IMR-90 (cell line): ENCODE measurements at regions not wholly inside any gene's neighbourhood (a gene's known extent, or its start where the extent isn't known, plus 50 kb on each side); places are given as distances from the start of the nearest gene placed in this dataset.

Experiments
- ATAC-seq: fragments of 200-7000 bp; cut with Tn5 transposase; 2 replicates; pipeline ENCODE4 v1.9.1; 2020; ENCODE audit warnings: low read depth, mild to moderate bottlenecking, moderate library complexity
- BruUV-seq: library from RNA; stranded (reverse); fragments of 400-500 nt; replicated peaks from 2 replicates; lab custom pipeline; 2021; lab: Mats Ljungman, UMichigan
- CTCF ChIA-PET: fragments of 300-600 bp; formaldehyde crosslinking; extraction: SDS; loops from one replicate; lab custom pipeline; 2021; ENCODE audit warnings: antibody characterized with exemption; lab: Yijun Ruan, JAX
- POLR2A ChIA-PET: fragments of 300-600 bp; sonication (Branson Sonifier 250); formaldehyde crosslinking; loops from one replicate; lab custom pipeline; 2022; ENCODE audit warnings: antibody characterized with exemption; ENCODE audit not compliant: unreplicated experiment; lab: Charles Lee
- DNase-seq: peaks from one replicate; pipeline ENCODE4 v3.0.0; 2013
- H2AFZ ChIP-seq: replicated peaks from 2 replicates; pipeline ENCODE3; 2013; ENCODE audit warnings: low read length, mild to moderate bottlenecking; ENCODE audit not compliant: poor library complexity
- H2AK5ac ChIP-seq: 2 replicates; pipeline ENCODE4 v1.6.1; 2013; ENCODE audit warnings: low read depth, low read length, inconsistent platforms
- H2AK9ac ChIP-seq: replicated peaks from 2 replicates; pipeline ENCODE3; 2013; ENCODE audit warnings: mild to moderate bottlenecking, low read depth, low read length, moderate library complexity; ENCODE audit not compliant: poor library complexity
- H2BK120ac ChIP-seq: 2 replicates; pipeline ENCODE4 v1.6.1; 2013; ENCODE audit warnings: low read depth, low read length, inconsistent platforms
- H2BK15ac ChIP-seq: 3 replicates; pipeline ENCODE4 v1.6.1; 2013; ENCODE audit warnings: low read depth, low read length, inconsistent platforms
- H2BK20ac ChIP-seq: 2 replicates; pipeline ENCODE4 v1.6.1; 2013; ENCODE audit warnings: low read depth, mild to moderate bottlenecking, inconsistent platforms, low read length, moderate library complexity
- H2BK5ac ChIP-seq: 2 replicates; pipeline ENCODE4 v1.6.1; 2013; ENCODE audit warnings: mild to moderate bottlenecking, low read depth, low read length, inconsistent platforms; ENCODE audit not compliant: poor library complexity, severe bottlenecking
- H3K14ac ChIP-seq: replicated peaks from 2 replicates; pipeline ENCODE4 v1.6.1; 2013; ENCODE audit warnings: low read depth, low read length, inconsistent platforms
- H3K18ac ChIP-seq: 2 replicates; pipeline ENCODE4 v1.6.1; 2013; ENCODE audit warnings: low read depth, low read length, control low read depth
- H3K23ac ChIP-seq: 2 replicates; pipeline ENCODE4 v1.6.1; 2013; ENCODE audit warnings: low read depth, low read length, inconsistent platforms
- H3K27ac ChIP-seq: 2 replicates; pipeline ENCODE4 v1.5.1; 2013; ENCODE audit warnings: mild to moderate bottlenecking, control low read depth, low read length; ENCODE audit not compliant: insufficient read depth
- H3K27me3 ChIP-seq: 2 replicates; pipeline ENCODE4 v1.6.1; 2013; ENCODE audit warnings: low read length; ENCODE audit not compliant: control insufficient read depth, insufficient read depth
- H3K36me3 ChIP-seq: 2 replicates; pipeline ENCODE4 v1.6.1; 2013; ENCODE audit warnings: low read length, mixed read lengths; ENCODE audit not compliant: control insufficient read depth, insufficient read depth
- H3K4ac ChIP-seq: 2 replicates; pipeline ENCODE4 v1.6.1; 2013; ENCODE audit warnings: low read depth, low read length, inconsistent platforms
- H3K4me1 ChIP-seq: 2 replicates; pipeline ENCODE4 v1.6.1; 2013; ENCODE audit warnings: low read length, mixed read lengths; ENCODE audit not compliant: control insufficient read depth, insufficient read depth
- H3K4me2 ChIP-seq: 2 replicates; pipeline ENCODE4 v1.6.1; 2013; ENCODE audit warnings: low read depth, mild to moderate bottlenecking, control low read depth, low read length, moderate library complexity
- H3K4me3 ChIP-seq: 2 replicates; pipeline ENCODE4 v1.5.1; 2013; ENCODE audit warnings: low read depth, mild to moderate bottlenecking, control low read depth, low read length, moderate library complexity; ENCODE audit not compliant: insufficient read depth
- H3K56ac ChIP-seq: 2 replicates; pipeline ENCODE4 v1.6.1; 2013; ENCODE audit warnings: low read length, inconsistent platforms; ENCODE audit not compliant: insufficient read depth; ENCODE audit errors: extremely low read depth
- H3K79me1 ChIP-seq, 2 experiments: 2 replicates each; pipeline ENCODE4 v1.6.1; 2013; ENCODE audit warnings: low read length in 2 of 2, inconsistent platforms in 1 of 2, low read depth in 1 of 2
- H3K9ac ChIP-seq: 2 replicates; pipeline ENCODE4 v1.6.1; 2013; ENCODE audit warnings: low read depth, low read length, control low read depth
- H3K9me1 ChIP-seq: 2 replicates; pipeline ENCODE4 v1.6.1; 2013; ENCODE audit warnings: low read length, inconsistent platforms; ENCODE audit not compliant: insufficient read depth
- H3K9me3 ChIP-seq: 2 replicates; pipeline ENCODE4 v1.6.1; 2013; ENCODE audit warnings: low read length; ENCODE audit not compliant: control insufficient read depth, insufficient read depth
- H4K20me1 ChIP-seq: 2 replicates; pipeline ENCODE4 v1.6.1; 2013; ENCODE audit warnings: low read length, inconsistent platforms; ENCODE audit not compliant: insufficient read depth
- H4K5ac ChIP-seq: 2 replicates; pipeline ENCODE4 v1.6.1; 2013; ENCODE audit warnings: mild to moderate bottlenecking, low read depth, low read length, control low read depth
- H4K8ac ChIP-seq, 2 experiments: 2 replicates each; pipeline ENCODE4 v1.6.1; 2013; ENCODE audit warnings: low read depth in 2 of 2, low read length in 2 of 2, control low read depth in 1 of 2, inconsistent platforms in 1 of 2
- H4K91ac ChIP-seq: 2 replicates; pipeline ENCODE4 v1.6.1; 2013; ENCODE audit warnings: low read depth, low read length, inconsistent platforms; ENCODE audit not compliant: insufficient read depth
- BHLHE40 ChIP-seq: fragments of 150-350 bp; IDR thresholded peaks from 2 replicates; pipeline ENCODE4 v1.6.1; 2016; ENCODE audit warnings: mild to moderate bottlenecking, low read depth, low read length
- CHD1 ChIP-seq: IDR thresholded peaks from 2 replicates; pipeline ENCODE4 v1.6.1; 2012; ENCODE audit warnings: low read depth, low read length, improper control_type of control experiment
- FOS ChIP-seq: fragments of 150-350 bp; IDR thresholded peaks from 2 replicates; pipeline ENCODE4 v1.6.1; 2016; ENCODE audit warnings: low read depth, low read length
- MAFK ChIP-seq: IDR thresholded peaks from 2 replicates; pipeline ENCODE4 v1.6.1; 2012; ENCODE audit warnings: low read depth, low read length, improper control_type of control experiment
- MAZ ChIP-seq: IDR thresholded peaks from 2 replicates; pipeline ENCODE4 v1.6.1; 2012; ENCODE audit warnings: low read depth, mild to moderate bottlenecking, low read length, improper control_type of control experiment, moderate library complexity, borderline replicate concordance
- MXI1 ChIP-seq: IDR thresholded peaks from 2 replicates; pipeline ENCODE4 v1.6.1; 2012; ENCODE audit warnings: low read depth, mild to moderate bottlenecking, low read length, moderate library complexity, borderline replicate concordance
- NFE2L2 ChIP-seq: fragments of 150-350 bp; IDR thresholded peaks from 2 replicates; pipeline ENCODE4 v1.6.1; 2016; ENCODE audit warnings: low read depth, mild to moderate bottlenecking, low read length
- POLR2A ChIP-seq: IDR thresholded peaks from 2 replicates; pipeline ENCODE4 v1.6.1; 2012; ENCODE audit warnings: mild to moderate bottlenecking, low read depth, low read length
- USF2 ChIP-seq: fragments of 150-350 bp; IDR thresholded peaks from 2 replicates; pipeline ENCODE4 v1.6.1; 2017; ENCODE audit warnings: mild to moderate bottlenecking, antibody characterized with exemption, low read length, low read depth
- WGBS, 2 experiments: methylation state at CpG; one replicate each; pipeline versions ENCODE4 v1.1.5 to v1.1.7; 2013; ENCODE audit warnings: missing lambda C conversion rate in 2 of 2; ENCODE audit not compliant: insufficient read length in 1 of 2; ENCODE audit errors: extremely low coverage in 2 of 2; 5-methylcytosine and 5-hydroxymethylcytosine counted together
- dilution Hi-C: fragments of 300-500 bp; cut with HindIII; formaldehyde crosslinking; loops from one replicate; pipeline ENCODE4 v1.14.3; 2018; ENCODE audit warnings: low sequenced_read_pairs; ENCODE audit not compliant: unreplicated experiment
- in situ Hi-C: fragments of 300-500 bp; cut with MboI; formaldehyde crosslinking; loops from 3 replicates; pipeline ENCODE4 v1.14.3; 2019; ENCODE audit warnings: low sequenced_read_pairs, inconsistent platforms, mixed read lengths
- intact Hi-C: fragments of 100-400 bp; cut with micrococcal nuclease; formaldehyde crosslinking; loops from 2 replicates; pipeline ENCODE4 v1.10.0; 2022

DNA sequence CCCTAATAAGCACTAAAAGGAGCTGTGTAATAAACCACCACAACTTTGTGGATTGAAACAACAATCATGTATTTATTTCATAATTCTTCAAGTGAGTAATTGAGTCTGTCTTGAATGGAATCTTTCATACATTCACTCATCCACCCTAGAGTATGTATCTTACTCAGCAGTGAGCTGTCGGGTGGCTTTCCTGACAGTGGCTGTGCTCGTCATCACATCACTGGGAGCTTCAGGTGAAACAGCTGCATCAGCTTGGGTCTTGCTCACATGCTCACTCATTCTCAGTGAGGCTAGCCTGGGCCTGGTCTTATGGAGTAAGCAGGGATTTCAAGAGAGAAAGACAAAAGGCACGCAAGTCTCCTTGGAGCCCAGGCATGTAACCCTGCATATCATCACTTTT is 271.4 kb downstream of the POM121L12 start:
- intact Hi-C loops, result no loop called here

More for the DNA sequence above, 271.4 kb downstream of the POM121L12 start:
- Histone ChIP-seq H3K27me3 (no peaks in the 10 kb centered on the region), H4K8ac (no peak overlapping the region), H2BK5ac (no peak overlapping the region), H3K4me3 (no peak overlapping the region), H4K20me1 (no peaks in the 10 kb centered on the region), H3K9me3 (peaks cover 10% of the 10 kb centered on the region), H3K79me1 (no peaks in the 10 kb centered on the region), H2AK5ac (no peak overlapping the region), H3K23ac (no peak overlapping the region), H4K5ac (no peak overlapping the region), H3K18ac (no peak overlapping the region), H3K27ac (no peak overlapping the region), H3K4me1 (no peaks in the 10 kb centered on the region), H2AK9ac (no peak overlapping the region), H3K4ac (no peak overlapping the region), H2AFZ (no peak overlapping the region), H4K91ac (no peak overlapping the region), H2BK120ac (no peak overlapping the region), H3K4me2 (no peak overlapping the region), H2BK20ac (no peak overlapping the region), H2BK15ac (no peak overlapping the region), H3K36me3 (no peaks in the 10 kb centered on the region), H3K14ac (no peak overlapping the region), H3K9me1 (no peaks in the 10 kb centered on the region), H3K56ac (no peak overlapping the region), H3K9ac (no peak overlapping the region)
- CTCF ChIA-PET, result no interaction called here
- dilution Hi-C loops (no loop called here), in situ Hi-C loops (no loop called here)
- DNase-seq (no peak), ATAC-seq (no peak)
- POLR2A ChIA-PET, result no interaction called here
- TF ChIP-seq USF2, result no peak
- no peak for TF ChIP-seq CHD1
- no peak for TF ChIP-seq MAFK
- no peak for TF ChIP-seq NFE2L2
- TF ChIP-seq MXI1, result no peak
- no peak for TF ChIP-seq FOS
- no peak for TF ChIP-seq BHLHE40
- no peak for TF ChIP-seq MAZ
- TF ChIP-seq POLR2A, result no peak
- no TSS peak for BruUV-seq
- WGBS, 2 experiments, result no CpG with 5 or more reads among the region's 3 CpGs
